ENCODE measurements at regions not wholly inside any gene's neighbourhood (a gene's known extent, or its start where the extent isn't known, plus 50 kb on each side); places are given as distances from the start of the nearest gene placed in this dataset.

- no peak for DNase-seq (ENCODE audit: low read depth in 2 of 3, low spot score in 2 of 3)
These were observed 327.4 kb downstream of the DRD1 start for GRCh38 chr5:175116466-175117048.

GRCh38 chr5:175115831-175116230 is 328.2 kb downstream of the DRD1 start:
- DNase-seq (ENCODE audit: low read depth in 2 of 3, low spot score in 2 of 3), result no peak

- DNase-seq (ENCODE audit: low read depth in 2 of 3, low spot score in 2 of 3), result no peak
These were observed 330.0 kb downstream of the DRD1 start for GRCh38 chr5:175113947-175114346.

- no peak for DNase-seq (ENCODE audit: low read depth in 2 of 3, low spot score in 2 of 3)
These were observed 334.8 kb downstream of the DRD1 start for GRCh38 chr5:175109058-175109755.

GRCh38 chr5:175107865-175108264 is 336.1 kb downstream of the DRD1 start:
- DNase-seq (ENCODE audit: low read depth in 2 of 3, low spot score in 2 of 3), result no peak

- DNase-seq (ENCODE audit: low read depth in 2 of 3, low spot score in 2 of 3), result no peak
These were observed 336.9 kb downstream of the DRD1 start for GRCh38 chr5:175107028-175107588.

- no peak for DNase-seq (ENCODE audit: low read depth in 2 of 3, low spot score in 2 of 3)
These were observed 339.3 kb downstream of the DRD1 start for GRCh38 chr5:175104677-175105076.

- no peak for DNase-seq (ENCODE audit: low read depth in 2 of 3, low spot score in 2 of 3)
These were observed 340.2 kb downstream of the DRD1 start for GRCh38 chr5:175103746-175104145.

GRCh38 chr5:175102717-175103116 is 341.3 kb downstream of the DRD1 start:
- DNase-seq (ENCODE audit: low read depth in 2 of 3, low spot score in 2 of 3), result no peak

- no peak for DNase-seq (ENCODE audit: low read depth in 2 of 3, low spot score in 2 of 3)
These were observed 345.7 kb downstream of the DRD1 start for GRCh38 chr5:175098301-175098700.

- DNase-seq (ENCODE audit: low read depth in 2 of 3, low spot score in 2 of 3), result no peak
These were observed 347.4 kb downstream of the DRD1 start for GRCh38 chr5:175096469-175097165.

- no peak for DNase-seq (ENCODE audit: low read depth in 2 of 3, low spot score in 2 of 3)
These were observed 349.5 kb downstream of the DRD1 start for GRCh38 chr5:175094461-175094860.

GRCh38 chr5:175092691-175093090 is 351.3 kb downstream of the DRD1 start:
- DNase-seq (ENCODE audit: low read depth in 2 of 3, low spot score in 2 of 3), result no peak

GRCh38 chr5:175088963-175089362 is 355.0 kb downstream of the DRD1 start:
- DNase-seq (ENCODE audit: low read depth in 2 of 3, low spot score in 2 of 3), result no peak

- DNase-seq (ENCODE audit: low read depth in 2 of 3, low spot score in 2 of 3), result no peak
These were observed 358.6 kb downstream of the MSX2 start for GRCh38 chr5:175082866-175083590.

GRCh38 chr5:175082346-175082745 is 358.0 kb downstream of the MSX2 start:
- DNase-seq (ENCODE audit: low read depth in 2 of 3, low spot score in 2 of 3), result no peak

GRCh38 chr5:175079707-175080106 is 355.3 kb downstream of the MSX2 start:
- DNase-seq (ENCODE audit: low read depth in 2 of 3, low spot score in 2 of 3), result no peak

GRCh38 chr5:175070283-175070682 is 345.9 kb downstream of the MSX2 start:
- DNase-seq (ENCODE audit: low read depth in 2 of 3, low spot score in 2 of 3), result no peak

- no peak for DNase-seq (ENCODE audit: low read depth in 2 of 3, low spot score in 2 of 3)
These were observed 335.9 kb downstream of the MSX2 start for GRCh38 chr5:175060257-175060656.

- no peak for DNase-seq (ENCODE audit: low read depth in 2 of 3, low spot score in 2 of 3)
These were observed 335.4 kb downstream of the MSX2 start for GRCh38 chr5:175059687-175060211.

GRCh38 chr5:175056831-175057230 is 332.4 kb downstream of the MSX2 start:
- no peak for DNase-seq (ENCODE audit: low read depth in 2 of 3, low spot score in 2 of 3)

Data from activated CD8-positive, alpha-beta memory T cell treated with anti-CD3 and anti-CD28 coated beads for 48 hours (primary cell).